ENCODE measurements at regions not wholly inside any gene's neighbourhood (a gene's known extent, or its start where the extent isn't known, plus 50 kb on each side); places are given as distances from the start of the nearest gene placed in this dataset.

DNA sequence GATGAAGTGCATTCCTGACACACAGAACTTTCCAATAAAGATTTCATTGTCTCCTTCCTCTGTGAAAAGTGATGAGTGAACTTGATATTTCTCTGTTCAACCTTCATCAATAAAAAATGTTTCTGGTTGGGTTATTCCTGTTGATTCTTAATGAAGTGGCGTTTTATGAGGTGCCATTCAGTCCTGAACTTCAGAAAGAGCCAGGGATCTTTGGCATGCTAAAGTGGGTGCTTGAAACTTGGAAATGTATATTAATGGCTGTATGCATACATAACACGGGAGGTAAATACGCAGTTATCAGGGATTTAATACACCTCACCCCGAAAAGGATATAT, 151.6 kb downstream of the ACTR3B start:
- no peak for TF ChIP-seq POLR2AphosphoS5 (IDR thresholded peaks at IDR 0.05; ENCODE audit: low read depth, low read length)
- TF ChIP-seq, protein P1, sequence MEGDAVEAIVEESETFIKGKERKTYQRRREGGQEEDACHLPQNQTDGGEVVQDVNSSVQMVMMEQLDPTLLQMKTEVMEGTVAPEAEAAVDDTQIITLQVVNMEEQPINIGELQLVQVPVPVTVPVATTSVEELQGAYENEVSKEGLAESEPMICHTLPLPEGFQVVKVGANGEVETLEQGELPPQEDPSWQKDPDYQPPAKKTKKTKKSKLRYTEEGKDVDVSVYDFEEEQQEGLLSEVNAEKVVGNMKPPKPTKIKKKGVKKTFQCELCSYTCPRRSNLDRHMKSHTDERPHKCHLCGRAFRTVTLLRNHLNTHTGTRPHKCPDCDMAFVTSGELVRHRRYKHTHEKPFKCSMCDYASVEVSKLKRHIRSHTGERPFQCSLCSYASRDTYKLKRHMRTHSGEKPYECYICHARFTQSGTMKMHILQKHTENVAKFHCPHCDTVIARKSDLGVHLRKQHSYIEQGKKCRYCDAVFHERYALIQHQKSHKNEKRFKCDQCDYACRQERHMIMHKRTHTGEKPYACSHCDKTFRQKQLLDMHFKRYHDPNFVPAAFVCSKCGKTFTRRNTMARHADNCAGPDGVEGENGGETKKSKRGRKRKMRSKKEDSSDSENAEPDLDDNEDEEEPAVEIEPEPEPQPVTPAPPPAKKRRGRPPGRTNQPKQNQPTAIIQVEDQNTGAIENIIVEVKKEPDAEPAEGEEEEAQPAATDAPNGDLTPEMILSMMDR (IDR thresholded peaks at IDR 0.05), result no peak
